ENCODE measurements at regions not wholly inside any gene's neighbourhood (a gene's known extent, or its start where the extent isn't known, plus 50 kb on each side); places are given as distances from the start of the nearest gene placed in this dataset.

DNA sequence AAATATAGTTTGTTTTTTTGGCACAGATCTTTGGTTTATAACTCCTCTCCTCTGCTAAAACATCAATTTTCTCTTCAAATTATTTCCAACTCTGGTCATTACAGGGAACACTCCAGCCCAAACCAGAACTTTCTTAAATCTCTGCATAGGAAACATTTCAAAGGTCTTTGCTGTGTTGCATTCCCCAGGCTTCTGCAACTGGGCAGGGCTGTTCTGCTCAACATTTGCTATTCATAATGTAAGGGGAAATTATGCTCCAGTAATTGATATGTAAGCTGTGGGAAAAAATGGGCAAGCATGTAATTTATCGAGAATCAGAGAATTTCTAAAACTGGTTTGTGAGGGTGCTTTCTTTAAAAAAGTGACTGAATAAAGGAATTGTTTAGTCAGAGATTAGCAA lies 410.4 kb downstream of the TUSC7 start:
- no peak overlapping the region for H3K4me3 ChIP-seq (ENCODE audit: low read depth, low read length)
- TF ChIP-seq, protein P1, sequence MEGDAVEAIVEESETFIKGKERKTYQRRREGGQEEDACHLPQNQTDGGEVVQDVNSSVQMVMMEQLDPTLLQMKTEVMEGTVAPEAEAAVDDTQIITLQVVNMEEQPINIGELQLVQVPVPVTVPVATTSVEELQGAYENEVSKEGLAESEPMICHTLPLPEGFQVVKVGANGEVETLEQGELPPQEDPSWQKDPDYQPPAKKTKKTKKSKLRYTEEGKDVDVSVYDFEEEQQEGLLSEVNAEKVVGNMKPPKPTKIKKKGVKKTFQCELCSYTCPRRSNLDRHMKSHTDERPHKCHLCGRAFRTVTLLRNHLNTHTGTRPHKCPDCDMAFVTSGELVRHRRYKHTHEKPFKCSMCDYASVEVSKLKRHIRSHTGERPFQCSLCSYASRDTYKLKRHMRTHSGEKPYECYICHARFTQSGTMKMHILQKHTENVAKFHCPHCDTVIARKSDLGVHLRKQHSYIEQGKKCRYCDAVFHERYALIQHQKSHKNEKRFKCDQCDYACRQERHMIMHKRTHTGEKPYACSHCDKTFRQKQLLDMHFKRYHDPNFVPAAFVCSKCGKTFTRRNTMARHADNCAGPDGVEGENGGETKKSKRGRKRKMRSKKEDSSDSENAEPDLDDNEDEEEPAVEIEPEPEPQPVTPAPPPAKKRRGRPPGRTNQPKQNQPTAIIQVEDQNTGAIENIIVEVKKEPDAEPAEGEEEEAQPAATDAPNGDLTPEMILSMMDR (IDR thresholded peaks at IDR 0.05; ENCODE audit: low read depth, low read length): no peak
- no peak for DNase-seq (ENCODE audit: low read depth, low spot score)
- in situ Hi-C loops (cut with HindIII; ENCODE audit: low sequenced_read_pairs): no loop called here

DNA sequence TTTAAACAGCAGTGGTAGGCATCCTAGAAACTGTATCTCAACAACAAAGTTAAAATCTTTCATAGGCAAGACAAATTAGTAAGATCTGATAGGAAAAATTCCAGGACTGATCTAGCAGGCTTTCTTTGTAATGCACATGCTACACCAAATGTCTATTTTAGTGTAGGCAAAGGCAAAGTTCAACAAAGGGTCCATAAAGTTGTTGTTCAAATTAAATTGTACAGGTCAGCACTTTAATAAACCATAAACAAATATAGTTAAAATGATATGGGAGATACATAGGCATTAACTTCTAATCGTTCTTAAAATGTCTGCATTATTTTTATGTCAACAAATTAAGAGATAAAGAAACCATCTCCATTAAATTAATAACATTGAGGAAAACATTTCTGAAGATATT lies 413.0 kb downstream of the TUSC7 start:
- no peak for DNase-seq (ENCODE audit: low read depth, low spot score)
- no peak overlapping the region for H3K4me3 ChIP-seq (ENCODE audit: low read depth, low read length)
- TF ChIP-seq, protein P1 (IDR thresholded peaks at IDR 0.05; ENCODE audit: low read depth, low read length): no peak
- in situ Hi-C loops (cut with HindIII; ENCODE audit: low sequenced_read_pairs): no loop called here

DNA sequence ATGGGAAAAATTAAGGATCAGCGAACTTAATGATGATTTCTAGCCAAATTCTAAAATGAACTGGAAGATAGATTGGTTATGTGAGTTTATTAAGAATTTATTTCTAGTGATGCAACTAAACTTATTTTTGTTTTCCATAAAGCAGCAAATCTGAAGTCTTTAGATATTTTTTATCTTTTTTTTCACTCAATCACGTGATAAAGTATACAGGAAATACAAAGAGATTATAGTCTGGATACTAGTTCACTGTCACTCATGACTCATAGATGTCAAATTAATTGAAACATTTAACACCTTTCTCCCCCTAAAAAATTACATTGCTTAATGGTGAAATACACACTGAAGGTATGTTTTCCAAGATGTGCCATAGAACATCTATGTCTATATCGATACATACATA lies 416.9 kb downstream of the TUSC7 start:
- DNase-seq (ENCODE audit: low read depth, low spot score): no peak
- TF ChIP-seq, protein P1 (IDR thresholded peaks at IDR 0.05; ENCODE audit: low read depth, low read length): no peak
- in situ Hi-C loops (cut with HindIII; ENCODE audit: low sequenced_read_pairs): no loop called here
- H3K4me3 ChIP-seq (ENCODE audit: low read depth, low read length): no peak overlapping the region

DNA sequence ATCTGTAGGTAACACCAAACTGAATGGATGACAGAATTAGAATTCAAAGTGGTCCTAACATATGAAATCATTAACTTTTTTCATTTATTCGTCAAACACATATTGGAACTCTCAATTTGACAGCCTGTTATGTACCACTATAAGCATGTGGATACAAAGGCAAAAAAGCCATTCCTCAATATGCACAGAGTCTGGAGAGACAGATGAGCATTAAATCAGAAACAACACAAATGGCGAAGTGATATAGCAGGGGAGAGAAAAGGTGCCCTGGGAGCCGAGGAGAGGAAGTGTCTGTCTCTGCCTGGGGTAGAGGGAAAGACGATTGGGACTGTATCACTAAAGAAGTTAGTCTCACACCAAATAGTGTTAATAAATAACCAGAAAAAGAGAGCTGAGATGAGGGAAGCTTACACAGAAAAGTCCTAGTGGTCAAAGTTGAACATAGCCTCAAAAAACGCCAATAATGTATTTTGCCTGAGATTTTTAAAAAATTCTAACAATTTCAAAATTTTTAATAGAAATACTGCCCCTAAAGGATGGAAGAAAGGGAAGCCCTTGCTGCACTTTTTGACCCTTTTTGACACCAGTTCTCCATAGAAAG lies 417.5 kb downstream of the TUSC7 start:
- in situ Hi-C loops (cut with HindIII; ENCODE audit: low sequenced_read_pairs): no loop called here
- TF ChIP-seq, protein P1 (IDR thresholded peaks at IDR 0.05; ENCODE audit: low read depth, low read length): no peak
- H3K4me3 ChIP-seq (ENCODE audit: low read depth, low read length): no peak overlapping the region
- no peak for DNase-seq (ENCODE audit: low read depth, low spot score)

DNA sequence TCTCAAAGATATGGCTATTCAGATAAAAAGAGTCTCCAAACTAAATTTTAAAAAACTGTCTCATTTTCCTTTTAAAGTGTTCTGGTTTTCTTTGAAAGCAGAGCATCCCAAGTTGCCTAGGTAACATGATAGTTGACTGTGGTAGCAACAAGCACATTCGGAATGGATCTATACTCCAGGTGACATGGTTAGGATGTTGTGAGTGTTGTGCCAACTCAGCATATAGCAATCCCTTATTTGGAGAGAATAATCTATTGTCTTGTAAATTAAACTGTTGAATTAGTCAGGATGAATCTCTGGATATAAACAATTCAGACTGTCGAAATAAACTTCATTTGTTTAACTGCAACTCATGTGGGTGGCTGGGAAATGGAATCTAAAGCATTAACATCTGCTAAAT lies 418.6 kb downstream of the TUSC7 start:
- no peak for DNase-seq (ENCODE audit: low read depth, low spot score)
- in situ Hi-C loops (cut with HindIII; ENCODE audit: low sequenced_read_pairs): no loop called here
- TF ChIP-seq, protein P1 (IDR thresholded peaks at IDR 0.05; ENCODE audit: low read depth, low read length): no peak
- no peak overlapping the region for H3K4me3 ChIP-seq (ENCODE audit: low read depth, low read length)

DNA sequence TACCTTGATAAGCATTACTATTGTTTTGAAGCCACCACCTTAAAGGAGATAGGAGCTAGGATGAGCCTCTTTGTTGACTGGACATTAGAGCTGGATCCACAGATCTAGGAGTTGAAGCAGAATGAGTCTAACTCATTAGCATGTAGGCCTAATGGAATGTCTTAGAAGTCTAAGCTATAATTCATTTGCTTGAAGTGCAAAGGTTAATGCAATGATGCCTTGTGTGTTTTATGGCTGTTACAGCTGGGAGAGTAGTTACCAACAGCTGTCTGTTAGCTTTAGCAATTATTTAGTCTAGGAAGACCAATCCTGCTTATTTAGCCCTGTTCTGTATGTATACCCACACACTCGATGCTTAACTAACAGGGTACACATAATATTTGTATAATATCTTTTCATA lies 419.3 kb downstream of the TUSC7 start:
- DNase-seq (ENCODE audit: low read depth, low spot score): no peak
- in situ Hi-C loops (cut with HindIII; ENCODE audit: low sequenced_read_pairs): no loop called here
- H3K4me3 ChIP-seq (ENCODE audit: low read depth, low read length): no peak overlapping the region
- TF ChIP-seq, protein P1 (IDR thresholded peaks at IDR 0.05; ENCODE audit: low read depth, low read length): no peak

DNA sequence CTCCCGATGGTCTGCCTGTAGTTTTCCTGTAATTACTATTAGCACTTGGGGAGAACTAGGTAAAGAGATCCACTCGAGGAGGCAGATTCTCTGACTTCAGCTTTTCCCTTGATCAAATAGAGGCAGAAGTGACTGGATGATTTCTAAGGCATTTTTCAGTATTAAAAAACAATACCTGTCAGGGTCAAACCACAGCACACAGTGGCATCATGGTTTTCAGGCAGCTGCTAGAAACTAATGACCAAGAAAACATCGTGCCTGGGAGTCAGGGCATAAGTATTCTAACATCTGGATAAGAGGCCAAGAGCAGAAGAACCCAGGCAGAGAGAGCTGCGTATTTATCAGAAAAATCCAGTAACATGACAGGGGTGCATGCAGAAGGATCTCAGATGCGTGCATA lies 419.9 kb downstream of the TUSC7 start:
- no peak overlapping the region for H3K4me3 ChIP-seq (ENCODE audit: low read depth, low read length)
- no peak for DNase-seq (ENCODE audit: low read depth, low spot score)
- TF ChIP-seq, protein P1 (IDR thresholded peaks at IDR 0.05; ENCODE audit: low read depth, low read length): no peak
- in situ Hi-C loops (cut with HindIII; ENCODE audit: low sequenced_read_pairs): no loop called here

Data from astrocyte of the spinal cord (primary cell).